Right lobe of liver (tissue), 4 donors: ENCODE measurements at regions not wholly inside any gene's neighbourhood (a gene's known extent, or its start where the extent isn't known, plus 50 kb on each side); places are given as distances from the start of the nearest gene placed in this dataset.

ENCODE experiments used
- POLR2A ChIP-seq: fragments of 450-650 bp; IDR thresholded peaks from one replicate; pipeline ENCODE4 v1.6.1; 2017; ENCODE audit warnings: antibody characterized with exemption, mild to moderate bottlenecking
- TF ChIP-seq, protein P1 (sequence below), 4 donors: fragments of 200-600 bp in 3 of 4; fragments of 450-650 bp in 1 of 4; IDR thresholded peaks; one replicate each; pipeline versions ENCODE4 v1.5.1 to v1.8.0; 2016 to 2022; ENCODE audit warnings: antibody characterized with exemption in 4 of 4, mild to moderate bottlenecking in 2 of 4
- donor health status: DM: no; HTN: no; CAD: no.
- donor health status: DM: no; HTN: no; CAD: no.
- donor health status: DM: no; HTN: yes; CAD: no.

DNA sequence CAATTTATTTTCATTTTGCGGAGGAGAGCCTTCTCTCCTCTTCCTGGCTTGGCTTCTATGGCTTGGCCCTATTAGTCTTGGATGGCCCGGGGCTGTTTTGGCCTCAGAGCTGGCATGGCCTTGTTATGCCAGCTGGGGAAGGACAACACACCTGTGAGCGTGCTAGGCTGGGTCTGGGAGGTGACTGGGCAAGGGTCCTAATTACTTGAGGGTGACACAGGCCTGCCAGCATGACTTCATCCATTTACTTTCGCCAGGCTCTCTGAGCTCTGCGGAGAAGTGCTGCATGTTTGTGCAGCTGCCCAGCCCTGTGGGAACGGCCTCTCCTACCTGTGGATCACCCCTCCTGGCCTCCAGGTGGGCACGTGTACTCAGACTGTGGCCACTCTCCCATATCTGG lies 153.6 kb downstream of the SNX19 start:
- no peak for TF ChIP-seq POLR2A
- TF ChIP-seq, protein P1, sequence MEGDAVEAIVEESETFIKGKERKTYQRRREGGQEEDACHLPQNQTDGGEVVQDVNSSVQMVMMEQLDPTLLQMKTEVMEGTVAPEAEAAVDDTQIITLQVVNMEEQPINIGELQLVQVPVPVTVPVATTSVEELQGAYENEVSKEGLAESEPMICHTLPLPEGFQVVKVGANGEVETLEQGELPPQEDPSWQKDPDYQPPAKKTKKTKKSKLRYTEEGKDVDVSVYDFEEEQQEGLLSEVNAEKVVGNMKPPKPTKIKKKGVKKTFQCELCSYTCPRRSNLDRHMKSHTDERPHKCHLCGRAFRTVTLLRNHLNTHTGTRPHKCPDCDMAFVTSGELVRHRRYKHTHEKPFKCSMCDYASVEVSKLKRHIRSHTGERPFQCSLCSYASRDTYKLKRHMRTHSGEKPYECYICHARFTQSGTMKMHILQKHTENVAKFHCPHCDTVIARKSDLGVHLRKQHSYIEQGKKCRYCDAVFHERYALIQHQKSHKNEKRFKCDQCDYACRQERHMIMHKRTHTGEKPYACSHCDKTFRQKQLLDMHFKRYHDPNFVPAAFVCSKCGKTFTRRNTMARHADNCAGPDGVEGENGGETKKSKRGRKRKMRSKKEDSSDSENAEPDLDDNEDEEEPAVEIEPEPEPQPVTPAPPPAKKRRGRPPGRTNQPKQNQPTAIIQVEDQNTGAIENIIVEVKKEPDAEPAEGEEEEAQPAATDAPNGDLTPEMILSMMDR (IDR thresholded peaks at IDR 0.05) = no peak
